ENCODE measurements at regions not wholly inside any gene's neighbourhood (a gene's known extent, or its start where the extent isn't known, plus 50 kb on each side); places are given as distances from the start of the nearest gene placed in this dataset.
A peak's percentile ranks its signal among the peaks of the same experiment; 100 is the strongest.

DNA sequence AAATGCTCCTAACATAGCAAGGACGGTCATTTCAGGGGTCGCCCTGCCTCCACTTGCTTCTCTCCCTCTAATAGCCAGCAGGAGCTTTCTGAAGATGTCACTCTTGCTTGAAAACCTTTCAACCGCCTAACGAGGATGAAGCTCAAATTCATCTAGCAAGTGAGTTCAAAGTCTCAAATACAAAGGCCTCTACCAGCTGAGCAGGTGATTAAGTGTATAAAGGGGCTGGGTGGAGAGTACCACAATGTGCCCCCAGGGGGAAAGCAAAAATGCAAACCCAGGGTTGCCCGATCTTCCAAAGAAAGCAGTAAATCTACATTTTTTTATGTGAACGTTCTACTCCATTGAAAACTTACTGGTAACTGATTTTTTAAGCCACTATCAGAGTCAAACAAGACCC, 50.4 kb upstream of the GRIP2 start:
- DNase-seq (ENCODE audit: low read depth in 2 of 2, low spot score in 1 of 2) = no peak

DNA sequence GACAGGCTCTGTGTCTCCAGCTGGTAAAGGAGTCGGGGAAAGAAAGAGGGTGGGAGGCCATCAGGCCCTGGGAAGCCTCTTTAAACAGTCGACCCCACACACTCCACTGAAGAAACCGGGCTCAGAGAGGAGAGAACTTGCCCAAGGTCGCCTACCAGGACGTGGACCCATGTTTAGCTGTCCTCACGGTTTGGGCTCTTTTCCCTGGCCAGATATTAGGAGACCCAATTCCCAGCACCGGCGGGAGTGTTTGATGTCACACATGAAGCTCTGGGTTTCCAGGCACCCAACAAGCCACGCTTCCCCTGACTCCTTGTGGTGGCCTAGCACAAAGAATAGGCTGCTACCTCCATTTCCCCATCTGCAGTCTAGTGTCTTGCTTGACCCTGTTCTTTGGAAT, 52.2 kb upstream of the GRIP2 start:
- DNase-seq (ENCODE audit: low read depth in 2 of 2, low spot score in 1 of 2) = no peak

DNA sequence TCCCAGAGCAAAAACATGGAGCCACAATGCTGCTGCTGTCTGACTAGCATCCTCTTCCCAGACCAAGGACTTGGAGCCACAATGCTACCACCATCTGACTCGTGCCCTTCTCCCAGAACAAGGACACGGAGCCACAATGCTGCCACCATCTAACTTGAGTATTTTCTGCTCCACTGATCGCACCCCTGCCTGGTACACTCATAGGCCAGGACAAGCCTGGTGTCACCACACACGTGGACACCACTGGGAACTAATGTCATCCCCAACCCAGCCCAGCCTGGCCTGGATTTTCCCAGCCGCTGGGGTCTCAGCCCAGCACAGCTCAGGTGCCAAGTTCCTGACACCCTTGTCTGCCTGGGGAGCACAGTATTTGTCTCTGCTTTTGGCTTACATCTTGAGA, 52.7 kb upstream of the GRIP2 start:
- no peak for DNase-seq (ENCODE audit: low read depth in 2 of 2, low spot score in 1 of 2)

DNA sequence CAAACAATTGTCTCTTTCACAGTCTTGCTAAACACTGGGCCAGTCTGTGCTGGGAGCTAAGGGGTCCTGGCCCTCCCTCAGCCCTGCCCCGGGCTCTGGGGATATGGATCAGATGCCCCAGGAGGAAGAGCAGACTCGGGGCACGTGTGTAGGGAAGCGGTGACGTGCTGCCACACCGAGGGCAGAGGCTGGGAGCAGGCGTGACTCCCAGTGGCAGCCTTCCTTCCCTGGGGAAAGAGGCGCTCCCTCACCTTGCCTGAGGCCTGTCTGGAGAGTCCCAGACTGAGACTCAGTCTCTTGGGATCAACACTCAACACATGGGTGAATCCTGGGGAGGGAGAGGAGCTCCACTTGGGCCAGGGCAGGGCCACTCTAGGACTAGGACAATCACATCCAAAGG, 54.1 kb upstream of the GRIP2 start:
- no peak for DNase-seq (ENCODE audit: low read depth in 2 of 2, low spot score in 1 of 2)

DNA sequence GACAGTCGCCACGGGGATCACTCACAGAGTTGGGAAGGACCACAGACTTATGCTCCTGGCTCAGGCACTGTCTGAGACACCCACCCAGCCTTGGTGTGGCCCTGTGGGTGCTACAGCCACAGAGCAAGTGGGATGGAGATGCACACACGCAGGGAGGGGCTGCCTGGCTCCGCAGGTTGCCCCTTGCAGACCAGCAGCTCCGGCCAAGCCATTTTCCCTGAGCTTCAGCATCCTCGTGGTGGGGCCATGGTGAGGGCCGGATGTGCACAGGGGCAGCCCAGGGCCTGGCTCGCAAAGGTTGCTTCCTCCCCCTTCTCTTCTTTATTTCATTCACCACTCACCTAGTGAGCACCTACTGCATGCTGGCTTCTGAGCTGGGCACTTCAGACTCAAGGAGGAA, 55.4 kb upstream of the GRIP2 start:
- DNase-seq (ENCODE audit: low read depth in 2 of 2, low spot score in 1 of 2) = no peak

DNA sequence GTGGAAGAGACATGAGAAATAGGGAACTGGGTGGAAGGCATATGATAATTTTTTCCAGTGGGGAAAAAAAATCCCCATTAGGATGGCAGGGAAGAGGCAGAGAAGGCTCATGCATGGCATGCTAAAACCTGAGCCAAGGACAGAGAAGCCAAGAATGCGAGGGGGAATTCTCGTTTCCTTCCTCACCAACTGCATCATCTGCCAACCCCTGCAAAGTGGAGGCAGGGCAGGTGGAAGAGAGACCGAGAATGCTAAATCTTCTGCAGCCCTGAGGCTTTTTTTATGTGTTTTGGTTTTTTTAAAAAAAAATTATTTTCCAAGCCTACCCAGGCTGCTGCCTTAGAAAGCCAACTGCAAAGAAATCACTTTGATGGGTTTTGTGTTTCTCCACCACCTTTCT, 54.3 kb upstream of the CCDC174 start:
- no peak for DNase-seq (ENCODE audit: low read depth in 2 of 2, low spot score in 1 of 2)

DNA sequence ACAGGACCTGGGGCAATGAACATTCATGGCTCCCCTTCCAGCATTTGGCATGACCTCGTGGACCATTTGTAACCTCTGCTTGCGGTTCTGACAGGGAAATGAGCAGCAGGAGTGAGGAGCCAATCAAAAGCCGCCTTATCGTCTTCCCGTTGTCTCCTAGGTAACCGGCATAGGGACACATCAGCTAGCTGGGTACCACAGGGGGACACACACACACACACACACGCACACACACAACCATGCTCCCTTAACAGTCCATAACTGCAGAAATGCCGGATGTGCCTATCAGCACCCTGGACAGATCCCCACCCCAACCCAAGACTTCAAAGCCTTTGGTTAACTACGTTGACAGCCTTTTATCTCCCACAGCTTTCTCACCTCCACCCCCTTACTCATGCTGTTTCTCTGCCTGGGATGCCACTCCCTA, 53.4 kb upstream of the CCDC174 start:
- peak in 1 of 2 donors; percentile 5 for DNase-seq (ENCODE audit: low read depth in 2 of 2, low spot score in 1 of 2)

DNA sequence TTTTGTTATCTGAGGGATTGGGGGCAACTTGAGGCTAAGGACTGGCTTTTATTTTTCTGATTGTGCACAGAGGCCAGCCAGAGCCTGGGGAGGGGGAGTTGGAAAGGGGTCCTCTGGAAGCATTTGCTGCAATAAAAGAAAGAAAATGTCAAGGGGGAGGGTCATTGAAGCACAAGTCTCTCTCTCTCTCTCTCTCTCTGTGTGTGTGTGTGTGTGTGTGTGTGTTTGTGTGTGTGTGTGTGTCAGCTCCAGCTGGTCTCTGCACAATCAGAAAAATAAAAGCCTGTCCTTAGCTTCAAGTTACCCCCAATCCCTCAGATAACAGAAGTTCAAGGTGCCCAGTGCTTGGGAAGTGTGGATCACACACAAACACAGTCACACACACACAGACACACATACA, 52.1 kb upstream of the CCDC174 start:
- DNase-seq (ENCODE audit: low read depth in 2 of 2, low spot score in 1 of 2) = no peak

DNA sequence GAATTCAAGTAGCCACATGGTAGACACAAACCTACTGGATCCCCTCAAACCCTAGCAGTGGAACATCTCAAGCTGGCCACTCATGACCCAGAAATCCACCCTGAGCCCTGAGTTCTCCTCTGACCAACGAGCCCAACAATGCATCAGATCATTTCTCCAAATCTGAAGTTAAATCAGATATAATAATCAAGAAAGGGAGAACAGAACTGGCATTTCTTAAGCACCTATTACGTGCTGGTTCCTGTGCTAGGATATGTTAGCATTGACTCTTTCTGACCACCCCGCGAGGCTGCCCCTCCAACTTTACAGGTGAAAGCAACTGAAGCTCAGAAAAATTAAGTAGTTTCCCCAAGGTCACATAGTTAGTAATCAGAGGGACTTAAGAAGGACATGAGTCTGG, 51.5 kb upstream of the CCDC174 start:
- DNase-seq (ENCODE audit: low read depth in 2 of 2, low spot score in 1 of 2) = no peak

DNA sequence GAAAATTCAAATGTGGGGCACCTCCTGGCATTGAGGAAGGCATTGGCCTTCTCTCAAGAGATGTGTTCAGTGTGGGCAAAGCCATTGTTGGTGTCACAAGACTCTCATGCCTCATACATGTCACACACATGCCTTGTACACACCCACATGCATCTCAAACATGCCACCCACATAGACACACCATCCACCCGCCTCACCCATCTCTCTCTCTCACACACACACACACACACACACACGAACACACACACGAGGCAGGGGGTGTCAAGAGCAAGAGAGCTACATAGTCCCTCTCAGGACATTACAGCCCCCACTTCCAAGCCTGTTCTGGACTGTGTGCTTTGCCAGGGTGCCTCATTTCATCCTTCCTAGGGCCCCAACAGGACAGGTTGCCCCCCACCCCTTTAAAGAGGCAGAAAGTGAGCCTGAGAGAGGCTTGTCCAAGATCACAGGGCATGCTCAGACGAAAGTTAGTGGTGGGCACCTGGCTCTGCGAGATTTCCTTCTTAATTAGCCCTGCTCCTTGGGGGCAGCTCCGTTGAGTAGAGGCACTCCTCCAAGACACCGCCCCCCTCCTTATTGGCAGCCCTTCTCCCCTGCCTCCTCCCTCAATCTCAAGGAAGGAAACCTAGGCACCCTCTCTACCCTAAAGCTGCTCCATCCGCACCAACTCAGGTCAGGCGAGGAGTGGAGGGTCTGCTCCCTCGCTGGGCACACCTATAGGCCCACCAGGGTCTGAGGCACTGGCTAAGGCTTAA, 50.5 kb upstream of the CCDC174 start:
- DNase-seq (ENCODE audit: low read depth in 2 of 2, low spot score in 1 of 2) = no peak

DNA sequence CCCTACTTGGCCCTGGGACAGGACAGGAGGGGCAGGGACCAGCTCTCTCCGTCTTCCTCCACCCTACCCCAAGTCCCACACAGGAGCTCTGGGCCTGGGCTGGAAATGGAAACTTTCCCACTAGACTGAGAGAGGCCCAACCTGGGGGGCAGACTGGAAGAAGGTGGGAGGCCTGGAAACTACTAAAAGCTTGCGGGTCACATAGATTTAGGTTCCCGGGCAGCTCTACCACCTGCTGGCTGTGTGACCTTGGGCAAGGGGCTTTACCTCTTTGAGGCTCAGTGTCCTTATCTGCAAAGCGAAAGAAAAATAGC, 49.9 kb upstream of the CCDC174 start:
- no peak for DNase-seq (ENCODE audit: low read depth in 2 of 2, low spot score in 1 of 2)
